Endothelial cell of umbilical vein (primary cell): ENCODE measurements at regions not wholly inside any gene's neighbourhood (a gene's known extent, or its start where the extent isn't known, plus 50 kb on each side); places are given as distances from the start of the nearest gene placed in this dataset.

Experiments used
- BruUV-seq: library from RNA; stranded (reverse); fragments of 400-500 nt; replicated peaks from 2 replicates; lab custom pipeline; 2021; lab: Mats Ljungman, UMichigan
- CTCF ChIA-PET: fragments of 300-600, 350-600 bp; sonication (Branson Sonifier 250); formaldehyde crosslinking; loops from one replicate; lab custom pipeline; 2021; ENCODE audit warnings: antibody characterized with exemption, inconsistent platforms; lab: Charles Lee
- POLR2A ChIA-PET: fragments of 300-600, 350-600 bp; sonication (Branson Sonifier 250); formaldehyde crosslinking; loops from one replicate; lab custom pipeline; 2021; ENCODE audit warnings: antibody characterized with exemption, inconsistent platforms; lab: Charles Lee
- DNase-seq: peaks from one replicate; pipeline ENCODE4 v3.0.0-alpha.2; 2011; ENCODE audit warnings: low read depth, low spot score
- FAIRE-seq: peaks from 2 replicates; lab custom pipeline; 2011; peaks lifted over from hg19 to GRCh38; lab: Jason Lieb, UNC
- H2AFZ ChIP-seq: 2 replicates; pipeline ENCODE4 v1.6.0; 2012; ENCODE audit warnings: low read depth, low read length, control low read depth, inconsistent platforms
- H3K27ac ChIP-seq: 2 replicates; pipeline ENCODE4 v1.5.1; 2011; ENCODE audit warnings: low read depth, mild to moderate bottlenecking, control low read depth, low read length, moderate library complexity; ENCODE audit not compliant: insufficient read depth
- H3K27me3 ChIP-seq, 2 experiments: 2 replicates each; pipeline versions ENCODE4 v1.6.0 to v1.6.1; 2011; ENCODE audit warnings: low read length in 2 of 2, mixed read lengths in 1 of 2; ENCODE audit not compliant: control insufficient read depth in 2 of 2, insufficient read depth in 2 of 2
- H3K36me3 ChIP-seq, 2 experiments: 2 replicates in 1 of 2; 3 replicates in 1 of 2; pipeline ENCODE4 v1.5.1; 2011; ENCODE audit warnings: low read length in 2 of 2, mild to moderate bottlenecking in 1 of 2, moderate library complexity in 1 of 2; ENCODE audit not compliant: control insufficient read depth in 2 of 2, insufficient read depth in 2 of 2; ENCODE audit errors: extremely low read depth in 1 of 2
- H3K4me1 ChIP-seq: 3 replicates; pipeline ENCODE4 v1.5.1; 2011; ENCODE audit warnings: mild to moderate bottlenecking, low read length; ENCODE audit not compliant: control insufficient read depth, insufficient read depth; ENCODE audit errors: extremely low read depth
- H3K4me2 ChIP-seq: 2 replicates; pipeline ENCODE4 v1.6.1; 2011; ENCODE audit warnings: low read length, control low read depth, mixed read lengths; ENCODE audit not compliant: insufficient read depth
- H3K4me3 ChIP-seq, 3 experiments: fragments of 200-600 bp in 1 of 3; sonication (generic), shearing (Covaris generic) in 1 of 3; replicated peaks in 1 of 3; 2 replicates each; pipeline ENCODE4 v1.5.1; 2011 to 2016; ENCODE audit warnings: control low read depth in 3 of 3, low read length in 3 of 3, mild to moderate bottlenecking in 2 of 3, inconsistent platforms in 1 of 3, low read depth in 1 of 3, moderate library complexity in 1 of 3; ENCODE audit not compliant: insufficient read depth in 1 of 3
- H3K79me2 ChIP-seq: 2 replicates; pipeline ENCODE4 v1.6.0; 2012; ENCODE audit warnings: low read length, inconsistent platforms; ENCODE audit not compliant: control insufficient read depth, insufficient read depth
- H3K9ac ChIP-seq: replicated peaks from 2 replicates; pipeline ENCODE3; 2011; ENCODE audit warnings: low read length, control low read depth; ENCODE audit not compliant: insufficient read depth; ENCODE audit errors: extremely low read depth
- H3K9me1 ChIP-seq: replicated peaks from 3 replicates; pipeline ENCODE4 v1.6.0; 2011; ENCODE audit warnings: mild to moderate bottlenecking, low read length; ENCODE audit not compliant: control insufficient read depth, insufficient read depth; ENCODE audit errors: extremely low read depth
- H3K9me3 ChIP-seq: replicated peaks from 2 replicates; pipeline ENCODE4 v1.5.1; 2012; ENCODE audit warnings: low read length, inconsistent platforms; ENCODE audit not compliant: control insufficient read depth, insufficient read depth
- H4K20me1 ChIP-seq: replicated peaks from 2 replicates; pipeline ENCODE3; 2011; ENCODE audit warnings: mild to moderate bottlenecking, low read length; ENCODE audit not compliant: control insufficient read depth, insufficient read depth; ENCODE audit errors: extremely low read depth
- CTCF ChIP-seq, 2 donors: IDR thresholded peaks; 1 replicate in 1 of 2; 2 replicates in 1 of 2; pipeline ENCODE4 v1.5.1; 2011; ENCODE audit warnings: low read length in 2 of 2, mild to moderate bottlenecking in 2 of 2, moderate library complexity in 2 of 2, control low read depth in 1 of 2, inconsistent platforms in 1 of 2, low read depth in 1 of 2; ENCODE audit not compliant: insufficient read depth in 1 of 2; ENCODE audit errors: extremely low read depth in 1 of 2
- EZH2 ChIP-seq: IDR thresholded peaks from 2 replicates; pipeline ENCODE4 v1.6.1; 2012; ENCODE audit warnings: borderline replicate concordance, low read depth, mild to moderate bottlenecking, moderate library complexity, low read length, inconsistent platforms; ENCODE audit not compliant: severe bottlenecking
- FOS ChIP-seq: IDR thresholded peaks from 2 replicates; pipeline ENCODE4 v1.6.1; 2011; ENCODE audit warnings: mild to moderate bottlenecking, low read length, moderate library complexity, borderline replicate concordance; ENCODE audit not compliant: insufficient read depth
- GATA2 ChIP-seq: IDR thresholded peaks from 2 replicates; pipeline ENCODE4 v1.7.0; 2011; ENCODE audit warnings: low read depth, mild to moderate bottlenecking, moderate library complexity, mixed read lengths, low read length; ENCODE audit not compliant: insufficient read length, insufficient read depth
- JUN ChIP-seq: IDR thresholded peaks from 2 replicates; pipeline ENCODE4 v1.6.1; 2011; ENCODE audit warnings: borderline replicate concordance, low read depth; ENCODE audit not compliant: insufficient read length, insufficient read depth
- MYC ChIP-seq: IDR thresholded peaks from one replicate; pipeline ENCODE4 v1.6.1; 2011; ENCODE audit warnings: mild to moderate bottlenecking, low read depth, low read length
- POLR2A ChIP-seq: IDR thresholded peaks from 2 replicates; pipeline ENCODE4 v1.6.1; 2012; ENCODE audit warnings: low read depth, mild to moderate bottlenecking, control low read depth, low read length
- POLR2AphosphoS5 ChIP-seq: IDR thresholded peaks from 2 replicates; pipeline ENCODE4 v1.6.1; 2012; ENCODE audit warnings: low read depth, mild to moderate bottlenecking, control low read depth, low read length, moderate library complexity; ENCODE audit not compliant: insufficient read depth
- dilution Hi-C: fragments of 300-500 bp; cut with MboI; formaldehyde crosslinking; loops from one replicate; pipeline ENCODE4 v1.15.0; 2019; ENCODE audit warnings: low sequenced_read_pairs; ENCODE audit not compliant: extremely low pct_ligation_motif_present
- intact Hi-C: fragments of 100-400 bp; cut with micrococcal nuclease; formaldehyde crosslinking; loops from one replicate; pipeline ENCODE4 v1.10.0; 2022

- intact Hi-C loops (loop anchor here (5.0 kb wide), 3 partner anchors 224 to 1174 kb away; partner anchors contain the start of gene VCAN), dilution Hi-C loops (no loop called here)
- Histone ChIP-seq H4K20me1 (no peaks in the 10 kb centered on the region), H3K4me3 (no peak overlapping the region), H3K9me1 (no peaks in the 10 kb centered on the region), H3K79me2 (no peaks in the 10 kb centered on the region), H3K27me3 (no peaks in the 10 kb centered on the region), H3K9ac (no peak overlapping the region), H3K36me3 (no peaks in the 10 kb centered on the region), H3K27ac (no peak overlapping the region), H2AFZ (no peak overlapping the region), H3K9me3 (peaks cover 4% of the 10 kb centered on the region), H3K4me2 (no peak overlapping the region), H3K4me1 (peaks cover 28% of the 10 kb centered on the region)
- ChIA-PET POLR2A (no interaction called here), CTCF (interaction anchor here (1.2 to 1.5 kb wide), 5 partner anchors 10 to 51 kb away, joined by 3 to 5 read pairs (median 4); no protein-coding TSS in a partner anchor)
- no TSS peak for BruUV-seq
- FAIRE-seq (no peak), DNase-seq (no peak)
- TF ChIP-seq FOS (no peak), JUN (no peak), EZH2 (no peak), GATA2 (no peak), POLR2A (no peak), POLR2AphosphoS5 (no peak), CTCF (IDR thresholded peaks at IDR 0.05; ENCODE audit: extremely low read depth in 1 of 2, insufficient read depth in 1 of 2, low read depth in 1 of 2, low read length in 2 of 2) (no peak), MYC (no peak)
Measured at GRCh38 chr5:82408033-82408432, 129.9 kb upstream of the RPS23 start.
